Epithelial cell of esophagus (primary cell): ENCODE measurements at regions not wholly inside any gene's neighbourhood (a gene's known extent, or its start where the extent isn't known, plus 50 kb on each side); places are given as distances from the start of the nearest gene placed in this dataset.
A peak's percentile ranks its signal among the peaks of the same experiment; 100 is the strongest.

Source experiments
- DNase-seq: peaks from one replicate; pipeline ENCODE4 v3.0.0; 2010; ENCODE audit warnings: low read depth
- H3K4me3 ChIP-seq: 2 replicates; pipeline ENCODE4 v1.5.1; 2011; ENCODE audit warnings: mild to moderate bottlenecking, low read length, control low read depth
- TF ChIP-seq, protein P1 (sequence below): IDR thresholded peaks from 2 replicates; pipeline ENCODE4 v1.5.1; 2011; ENCODE audit warnings: low read depth, mild to moderate bottlenecking, low read length, control low read depth, inconsistent platforms; ENCODE audit not compliant: insufficient read depth; ENCODE audit errors: missing control alignments

DNA sequence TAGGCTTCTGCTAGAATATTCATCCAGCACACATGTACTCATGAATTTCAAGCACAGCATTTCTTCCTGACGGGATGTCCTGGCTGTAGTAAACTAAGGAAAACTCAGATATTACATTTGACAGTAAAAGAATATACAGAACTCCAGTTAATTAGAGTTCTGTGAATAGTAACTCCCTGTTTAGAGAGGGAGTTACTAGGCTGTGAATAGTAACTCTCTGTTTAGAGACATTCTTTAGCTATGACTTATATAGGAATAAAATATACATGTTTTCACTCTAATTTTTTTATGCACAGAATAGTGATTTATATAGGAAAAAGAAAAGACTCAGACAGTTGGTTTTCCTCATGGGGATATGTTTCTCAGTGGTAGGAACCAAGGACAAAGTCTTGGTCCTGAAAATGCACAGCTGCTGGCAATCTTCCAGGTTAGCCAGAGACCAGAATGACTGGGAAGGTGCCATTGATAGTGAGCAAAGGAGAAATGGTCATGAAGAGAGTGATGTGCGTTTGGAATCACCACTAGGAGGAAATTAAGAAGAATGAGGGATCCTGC is 480.7 kb upstream of the THBS1 start:
- TF ChIP-seq, protein P1, sequence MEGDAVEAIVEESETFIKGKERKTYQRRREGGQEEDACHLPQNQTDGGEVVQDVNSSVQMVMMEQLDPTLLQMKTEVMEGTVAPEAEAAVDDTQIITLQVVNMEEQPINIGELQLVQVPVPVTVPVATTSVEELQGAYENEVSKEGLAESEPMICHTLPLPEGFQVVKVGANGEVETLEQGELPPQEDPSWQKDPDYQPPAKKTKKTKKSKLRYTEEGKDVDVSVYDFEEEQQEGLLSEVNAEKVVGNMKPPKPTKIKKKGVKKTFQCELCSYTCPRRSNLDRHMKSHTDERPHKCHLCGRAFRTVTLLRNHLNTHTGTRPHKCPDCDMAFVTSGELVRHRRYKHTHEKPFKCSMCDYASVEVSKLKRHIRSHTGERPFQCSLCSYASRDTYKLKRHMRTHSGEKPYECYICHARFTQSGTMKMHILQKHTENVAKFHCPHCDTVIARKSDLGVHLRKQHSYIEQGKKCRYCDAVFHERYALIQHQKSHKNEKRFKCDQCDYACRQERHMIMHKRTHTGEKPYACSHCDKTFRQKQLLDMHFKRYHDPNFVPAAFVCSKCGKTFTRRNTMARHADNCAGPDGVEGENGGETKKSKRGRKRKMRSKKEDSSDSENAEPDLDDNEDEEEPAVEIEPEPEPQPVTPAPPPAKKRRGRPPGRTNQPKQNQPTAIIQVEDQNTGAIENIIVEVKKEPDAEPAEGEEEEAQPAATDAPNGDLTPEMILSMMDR = no peak
- DNase-seq = no peak
- no peak overlapping the region for H3K4me3 ChIP-seq

DNA sequence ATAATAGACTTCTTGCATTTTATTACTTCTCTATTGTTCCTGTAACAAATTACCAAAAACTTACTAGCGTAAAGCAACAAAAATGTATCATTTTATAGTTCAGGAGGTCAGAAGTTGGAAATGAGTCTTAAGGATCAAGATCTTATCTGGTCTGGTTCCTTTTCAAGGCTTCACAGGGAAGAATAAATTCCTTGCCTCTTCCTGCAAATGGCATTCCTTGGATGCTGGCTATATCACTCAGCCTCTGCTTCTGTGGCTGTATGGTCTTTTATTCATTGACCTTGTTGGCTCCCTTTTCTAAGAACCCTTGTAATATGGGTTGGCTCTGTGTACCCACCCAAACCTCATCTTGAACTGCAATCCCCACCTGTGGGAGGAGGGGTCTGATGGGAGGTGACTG is 478.4 kb upstream of the THBS1 start:
- TF ChIP-seq, protein P1 = no peak
- no peak overlapping the region for H3K4me3 ChIP-seq
- DNase-seq = no peak

DNA sequence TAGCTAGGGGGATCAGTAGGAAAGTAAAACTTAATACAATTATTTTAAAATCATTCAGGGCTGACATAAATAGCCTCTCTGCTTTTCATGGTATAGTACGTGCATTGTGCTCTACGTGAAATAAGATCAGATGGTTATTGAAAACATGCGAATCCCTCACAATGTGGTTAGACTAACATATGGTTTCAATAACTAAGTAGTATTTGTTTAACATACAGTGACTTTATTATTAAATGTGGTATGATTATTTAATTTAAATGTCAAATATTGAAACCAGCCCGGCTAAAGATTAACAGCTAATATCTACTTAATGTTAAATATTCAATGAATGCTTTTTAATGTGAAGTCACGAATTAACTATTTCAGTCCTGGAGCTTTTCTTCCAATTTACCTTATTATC is 473.9 kb upstream of the THBS1 start:
- TF ChIP-seq, protein P1 = no peak
- no peak for DNase-seq

DNA sequence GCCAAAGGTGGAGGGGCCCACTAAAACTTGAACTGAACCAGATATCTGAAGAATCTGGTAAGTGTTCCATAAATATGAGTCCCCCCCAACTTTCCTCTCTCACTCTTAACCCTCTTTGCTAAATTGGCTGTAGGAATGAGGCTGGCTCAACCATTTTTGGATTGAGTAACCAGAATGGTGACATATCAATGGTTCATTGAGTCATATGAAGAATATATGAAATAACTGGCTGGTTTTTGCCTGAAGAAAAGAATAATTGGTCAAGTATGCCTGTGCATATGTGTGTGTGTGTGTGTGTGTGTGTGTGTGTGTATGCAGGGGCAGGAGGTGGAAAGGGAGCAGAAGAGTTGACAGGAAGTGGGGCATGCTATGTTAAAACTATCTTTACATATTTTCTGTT is 472.9 kb upstream of the THBS1 start:
- TF ChIP-seq, protein P1 = no peak
- H3K4me3 ChIP-seq = no peak overlapping the region
- DNase-seq = peak; percentile 50

More for the DNA sequence above, 473.9 kb upstream of the THBS1 start:
- no peak overlapping the region for H3K4me3 ChIP-seq

DNA sequence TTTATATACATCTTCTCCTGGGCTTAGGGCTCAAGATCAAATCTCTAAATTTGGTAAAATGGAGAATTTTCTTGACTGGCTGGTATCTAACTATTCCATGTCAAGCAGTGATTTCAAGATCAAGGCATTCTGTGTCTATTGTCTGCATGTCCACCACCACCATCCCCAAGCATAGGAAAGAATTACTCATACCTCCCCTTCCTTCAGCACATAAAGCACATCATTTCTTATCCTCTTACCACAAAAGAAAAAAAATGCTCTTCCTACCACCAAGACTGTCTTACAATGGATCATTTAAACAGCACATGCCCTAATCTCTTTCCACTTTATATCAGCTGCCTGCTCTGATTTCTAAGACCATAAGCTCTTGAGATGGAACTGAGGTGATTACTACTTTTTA is 470.5 kb upstream of the THBS1 start:
- TF ChIP-seq, protein P1 = no peak

DNA sequence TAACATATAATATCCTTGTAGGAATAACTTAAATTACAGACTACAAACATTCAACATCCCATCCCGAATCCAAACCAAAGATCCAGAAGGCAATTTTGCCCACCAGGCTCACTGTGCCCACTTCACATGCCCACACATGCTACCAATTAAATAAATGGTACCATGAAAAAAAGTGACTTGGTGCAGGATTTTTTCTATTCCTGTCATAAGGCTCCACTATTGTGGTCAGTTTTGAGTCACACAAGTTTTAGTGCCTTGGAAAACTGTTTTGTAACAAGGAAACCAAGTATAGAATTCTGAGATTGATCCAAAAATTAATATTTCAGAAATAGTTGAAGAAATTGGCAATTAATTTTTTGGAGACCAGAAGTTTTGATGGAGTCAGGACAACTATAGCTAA is 470.1 kb upstream of the THBS1 start:
- H3K4me3 ChIP-seq = no peak overlapping the region
- no peak for DNase-seq
- TF ChIP-seq, protein P1 = no peak

More for the DNA sequence above, 470.5 kb upstream of the THBS1 start:
- no peak overlapping the region for H3K4me3 ChIP-seq
- DNase-seq = no peak

DNA sequence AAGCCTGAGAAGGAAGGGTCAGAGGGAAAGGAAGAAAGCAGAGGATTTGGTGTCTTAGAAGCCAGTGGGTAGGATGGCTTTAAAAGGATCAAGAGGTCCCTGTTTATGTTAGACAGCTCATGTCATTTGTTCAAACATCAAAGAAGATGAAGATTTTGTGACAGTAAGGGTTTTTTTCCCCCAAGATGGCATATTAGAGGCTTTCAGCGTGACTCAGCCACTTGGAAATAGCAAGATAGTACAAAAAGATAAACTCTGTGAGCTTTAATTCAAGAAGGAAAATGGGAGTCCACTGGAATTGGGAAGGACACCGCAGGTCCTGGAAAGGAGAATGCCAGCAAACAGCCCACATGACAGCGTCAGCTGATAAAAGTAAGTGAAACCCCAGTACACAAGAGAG is 467.1 kb upstream of the THBS1 start:
- DNase-seq = no peak
- H3K4me3 ChIP-seq = no peak overlapping the region
- TF ChIP-seq, protein P1 = no peak
